ENCODE measurements at regions not wholly inside any gene's neighbourhood (a gene's known extent, or its start where the extent isn't known, plus 50 kb on each side); places are given as distances from the start of the nearest gene placed in this dataset.

DNA sequence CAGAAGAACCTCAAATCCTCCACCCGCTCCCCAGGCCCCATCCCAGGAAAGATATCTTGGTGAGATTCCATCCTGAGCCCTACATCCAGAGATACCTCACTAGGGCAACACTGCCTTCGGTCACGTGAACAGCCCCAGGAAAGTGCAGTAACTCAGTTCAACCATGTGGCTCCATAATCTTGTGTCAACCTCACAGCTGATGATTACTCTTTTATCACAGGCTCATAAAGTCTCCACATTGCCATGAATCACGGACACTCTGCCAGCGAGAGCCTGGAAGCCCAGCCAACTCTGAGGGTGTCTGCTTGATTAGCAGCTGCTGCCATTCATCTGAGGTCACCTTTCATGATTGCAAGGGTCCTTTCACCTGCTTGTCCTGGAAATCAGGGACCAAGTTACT, 175.8 kb upstream of the LRFN2 start:
- H3K4me3 ChIP-seq (ENCODE audit: low read depth, low read length), result no peak overlapping the region
- no peak overlapping the region for H3K9ac ChIP-seq (ENCODE audit: low read depth, low read length)
- H3K9me3 ChIP-seq (ENCODE audit: control insufficient read depth, insufficient read depth, low read length), result no peaks in the 10 kb centered on the region
- no peak overlapping the region for H3K27ac ChIP-seq (ENCODE audit: low read depth, low read length)
- H3K27me3 ChIP-seq (ENCODE audit: control insufficient read depth, insufficient read depth, low read length), result no peaks in the 10 kb centered on the region
- H3K36me3 ChIP-seq (ENCODE audit: control insufficient read depth, insufficient read depth, low read length), result no peaks in the 10 kb centered on the region
- H3K4me1 ChIP-seq (ENCODE audit: control insufficient read depth, insufficient read depth, low read length), result no peaks in the 10 kb centered on the region

DNA sequence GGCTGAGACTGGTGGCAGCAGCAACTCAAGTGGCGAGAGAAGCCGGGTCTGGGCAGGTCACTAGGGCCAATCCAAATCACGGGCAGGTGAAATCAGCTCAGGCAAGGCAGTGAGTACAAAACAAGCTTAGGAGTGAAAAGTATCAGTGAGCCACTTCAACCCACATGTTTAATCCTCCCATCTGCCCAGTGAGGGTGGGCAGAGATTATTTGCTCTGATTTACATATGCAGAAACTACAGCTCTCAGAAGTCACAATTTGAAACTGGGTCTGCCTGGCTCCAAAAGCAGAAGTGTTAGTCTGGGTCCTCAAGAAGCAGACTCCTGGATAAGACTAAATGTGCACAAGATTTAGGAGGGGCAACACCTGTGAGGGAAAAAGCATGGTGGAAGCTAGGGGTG, 173.7 kb upstream of the LRFN2 start:
- H3K9me3 ChIP-seq (ENCODE audit: control insufficient read depth, insufficient read depth, low read length), result no peaks in the 10 kb centered on the region
- H3K27me3 ChIP-seq (ENCODE audit: control insufficient read depth, insufficient read depth, low read length), result peaks cover 10% of the 10 kb centered on the region; the same call in 1 of the 2 replicates
- no peaks in the 10 kb centered on the region for H3K4me1 ChIP-seq (ENCODE audit: control insufficient read depth, insufficient read depth, low read length)
- H3K4me3 ChIP-seq (ENCODE audit: low read depth, low read length), result no peak overlapping the region
- H3K9ac ChIP-seq (ENCODE audit: low read depth, low read length), result no peak overlapping the region
- H3K27ac ChIP-seq (ENCODE audit: low read depth, low read length), result no peak overlapping the region
- no peaks in the 10 kb centered on the region for H3K36me3 ChIP-seq (ENCODE audit: control insufficient read depth, insufficient read depth, low read length)

DNA sequence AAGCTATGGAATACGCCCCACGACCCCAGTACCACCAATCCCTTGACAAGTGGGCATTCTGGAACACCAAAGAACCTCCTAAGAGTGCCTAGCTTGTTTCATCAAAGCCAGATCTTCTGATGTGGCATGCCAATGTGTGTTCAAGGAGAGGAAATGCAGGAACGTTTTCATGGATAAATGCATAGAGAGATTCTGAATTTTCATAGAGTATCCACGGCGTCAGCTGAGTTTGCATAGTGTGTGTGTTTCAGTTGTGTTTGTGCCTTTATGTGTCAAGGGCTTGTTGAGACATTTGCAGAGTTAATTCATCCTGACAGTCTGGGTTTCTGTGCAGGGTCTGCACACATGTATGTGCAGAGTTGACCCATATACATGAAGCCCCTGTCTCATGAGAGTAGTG, 172.7 kb upstream of the LRFN2 start:
- Histone ChIP-seq H3K27ac (ENCODE audit: low read depth, low read length) (no peak overlapping the region), H3K27me3 (ENCODE audit: control insufficient read depth, insufficient read depth, low read length) (peaks cover 20% of the 10 kb centered on the region), H3K9me3 (ENCODE audit: control insufficient read depth, insufficient read depth, low read length) (no peaks in the 10 kb centered on the region), H3K36me3 (ENCODE audit: control insufficient read depth, insufficient read depth, low read length) (no peaks in the 10 kb centered on the region), H3K4me1 (ENCODE audit: control insufficient read depth, insufficient read depth, low read length) (peaks cover 9% of the 10 kb centered on the region), H3K4me3 (ENCODE audit: low read depth, low read length) (no peak overlapping the region), H3K9ac (ENCODE audit: low read depth, low read length) (no peak overlapping the region)

DNA sequence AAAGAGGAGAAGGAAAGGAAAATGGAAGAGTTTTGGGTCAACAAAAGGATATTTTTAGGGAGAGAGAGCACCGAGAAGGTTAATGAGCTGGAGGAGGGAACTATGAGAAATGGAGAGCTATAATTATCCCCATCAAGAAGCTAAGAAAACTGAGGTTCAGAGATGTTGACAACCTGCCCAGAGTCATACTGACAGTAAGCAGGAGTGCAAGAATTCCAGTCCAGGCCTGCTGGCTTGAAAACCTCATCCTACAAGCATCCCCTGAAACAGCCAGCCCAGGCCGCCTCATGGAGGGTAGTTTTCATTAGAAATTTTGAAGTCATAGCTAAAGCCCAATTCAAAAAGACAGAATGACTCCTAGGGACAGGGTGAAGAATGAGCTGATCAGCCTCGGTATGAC, 172.1 kb upstream of the LRFN2 start:
- Histone ChIP-seq H3K4me3 (ENCODE audit: low read depth, low read length) (no peak overlapping the region), H3K9ac (ENCODE audit: low read depth, low read length) (no peak overlapping the region), H3K27ac (ENCODE audit: low read depth, low read length) (no peak overlapping the region), H3K9me3 (ENCODE audit: control insufficient read depth, insufficient read depth, low read length) (no peaks in the 10 kb centered on the region), H3K4me1 (ENCODE audit: control insufficient read depth, insufficient read depth, low read length) (peaks cover 14% of the 10 kb centered on the region), H3K36me3 (ENCODE audit: control insufficient read depth, insufficient read depth, low read length) (no peaks in the 10 kb centered on the region), H3K27me3 (ENCODE audit: control insufficient read depth, insufficient read depth, low read length) (peaks cover 26% of the 10 kb centered on the region)

DNA sequence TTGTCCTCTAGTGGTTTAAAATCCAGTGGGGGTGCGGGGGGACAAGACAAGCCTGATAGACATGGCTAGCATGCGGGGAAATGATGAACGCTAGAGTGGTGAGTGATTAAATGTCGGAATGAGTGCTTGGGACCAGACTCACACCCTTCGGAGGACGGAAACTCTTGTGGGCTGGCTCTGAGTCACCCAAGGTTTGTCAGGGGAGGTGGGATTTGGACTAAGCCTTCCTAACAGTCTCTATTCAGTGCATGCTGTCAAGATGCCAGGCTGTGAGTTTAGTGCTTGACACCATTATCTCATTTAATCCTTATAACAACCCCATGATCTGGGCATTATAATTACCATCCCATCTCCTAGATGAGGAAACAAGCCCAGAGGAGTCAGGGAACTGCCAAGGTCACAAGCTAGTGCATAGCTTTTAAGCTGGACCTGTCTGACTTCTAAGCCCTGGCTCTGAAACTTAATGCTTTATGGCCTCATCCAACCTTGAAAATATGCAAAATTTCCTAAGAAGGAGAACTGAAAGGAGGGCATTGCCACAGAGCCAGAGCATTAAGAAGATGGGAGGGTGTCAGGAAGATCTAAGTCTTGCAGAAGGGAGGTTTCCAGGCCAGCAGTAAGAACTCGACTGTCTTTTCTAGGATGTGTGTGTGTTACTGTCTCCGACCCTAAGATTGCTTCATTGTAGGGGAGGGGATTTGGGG, 168.7 kb upstream of the LRFN2 start:
- Histone ChIP-seq H3K27ac (ENCODE audit: low read depth, low read length) (no peak overlapping the region), H3K27me3 (ENCODE audit: control insufficient read depth, insufficient read depth, low read length) (peaks cover 39% of the 10 kb centered on the region), H3K4me3 (ENCODE audit: low read depth, low read length) (no peak overlapping the region), H3K4me1 (ENCODE audit: control insufficient read depth, insufficient read depth, low read length) (peaks cover 16% of the 10 kb centered on the region), H3K9ac (ENCODE audit: low read depth, low read length) (no peak overlapping the region), H3K36me3 (ENCODE audit: control insufficient read depth, insufficient read depth, low read length) (no peaks in the 10 kb centered on the region), H3K9me3 (ENCODE audit: control insufficient read depth, insufficient read depth, low read length) (no peaks in the 10 kb centered on the region)

DNA sequence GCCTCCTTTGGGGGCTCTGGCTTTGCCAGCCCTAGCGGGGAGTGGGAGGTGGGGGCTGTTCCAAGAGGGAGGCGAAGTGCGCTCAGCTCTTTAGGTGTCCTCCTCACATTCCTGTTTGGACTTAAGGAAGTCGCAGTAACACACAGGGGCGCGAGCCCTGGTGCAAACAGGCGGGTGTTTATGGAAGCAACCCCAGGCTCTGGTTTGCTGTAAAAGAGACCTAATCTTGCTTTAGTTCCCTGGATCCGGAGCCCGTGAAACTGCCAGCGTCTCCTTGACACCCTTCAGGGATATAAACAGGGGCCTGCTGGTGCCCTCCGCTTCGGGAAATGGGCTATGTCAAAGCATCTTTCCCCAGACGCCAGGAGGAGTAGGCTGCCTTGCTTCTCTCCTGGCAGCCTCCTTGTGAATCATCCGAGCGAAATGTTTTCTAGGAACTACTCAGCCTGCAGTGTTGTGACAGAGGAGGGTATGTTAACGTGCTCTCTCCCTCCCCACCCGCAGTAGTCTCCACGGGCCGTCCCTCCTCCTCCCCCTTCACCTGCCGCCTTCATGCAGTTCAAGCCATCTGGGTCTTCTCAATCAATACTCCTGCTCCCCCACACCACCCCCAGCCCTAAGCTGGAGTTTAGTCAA, 168.0 kb upstream of the LRFN2 start:
- Histone ChIP-seq H3K4me3 (ENCODE audit: low read depth, low read length) (peak overlapping the region; percentile 38), H3K4me1 (ENCODE audit: control insufficient read depth, insufficient read depth, low read length) (peaks cover 16% of the 10 kb centered on the region), H3K9me3 (ENCODE audit: control insufficient read depth, insufficient read depth, low read length) (no peaks in the 10 kb centered on the region), H3K36me3 (ENCODE audit: control insufficient read depth, insufficient read depth, low read length) (no peaks in the 10 kb centered on the region), H3K9ac (ENCODE audit: low read depth, low read length) (no peak overlapping the region), H3K27me3 (ENCODE audit: control insufficient read depth, insufficient read depth, low read length) (peaks cover 39% of the 10 kb centered on the region), H3K27ac (ENCODE audit: low read depth, low read length) (no peak overlapping the region)

DNA sequence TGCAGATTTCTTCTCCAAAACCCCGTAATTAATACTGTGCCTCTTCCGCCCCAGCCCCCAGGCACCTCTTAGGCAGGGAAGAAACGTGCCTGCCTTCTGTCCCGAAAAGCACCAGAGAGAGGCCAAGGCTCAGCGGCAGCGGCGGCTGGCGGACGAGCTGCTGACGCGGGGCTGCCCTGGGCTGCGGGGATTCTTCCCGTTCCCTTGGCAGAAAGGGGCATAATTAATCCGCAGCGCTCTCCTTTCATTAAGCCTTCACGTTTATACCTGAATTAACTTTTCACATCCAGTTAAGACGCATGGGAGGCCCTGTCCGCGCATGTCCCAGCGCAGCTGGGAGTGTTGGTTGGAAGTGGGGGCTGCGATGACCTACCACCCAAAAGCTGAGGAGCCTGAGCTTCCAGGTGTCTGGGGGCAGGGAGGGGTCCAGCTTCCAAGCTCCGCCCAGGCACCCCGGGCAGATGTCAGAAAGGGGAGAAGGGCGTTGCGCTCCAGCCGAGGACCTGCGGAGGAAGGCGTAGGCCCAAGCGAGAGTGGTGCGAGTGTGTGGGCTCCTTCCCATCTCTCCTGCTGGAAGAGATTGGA, 167.4 kb upstream of the LRFN2 start:
- Histone ChIP-seq H3K4me3 (ENCODE audit: low read depth, low read length) (peak overlapping the region; percentile 38), H3K27ac (ENCODE audit: low read depth, low read length) (no peak overlapping the region), H3K27me3 (ENCODE audit: control insufficient read depth, insufficient read depth, low read length) (peaks cover 39% of the 10 kb centered on the region), H3K9ac (ENCODE audit: low read depth, low read length) (no peak overlapping the region), H3K4me1 (ENCODE audit: control insufficient read depth, insufficient read depth, low read length) (peaks cover 16% of the 10 kb centered on the region), H3K36me3 (ENCODE audit: control insufficient read depth, insufficient read depth, low read length) (no peaks in the 10 kb centered on the region), H3K9me3 (ENCODE audit: control insufficient read depth, insufficient read depth, low read length) (no peaks in the 10 kb centered on the region)

DNA sequence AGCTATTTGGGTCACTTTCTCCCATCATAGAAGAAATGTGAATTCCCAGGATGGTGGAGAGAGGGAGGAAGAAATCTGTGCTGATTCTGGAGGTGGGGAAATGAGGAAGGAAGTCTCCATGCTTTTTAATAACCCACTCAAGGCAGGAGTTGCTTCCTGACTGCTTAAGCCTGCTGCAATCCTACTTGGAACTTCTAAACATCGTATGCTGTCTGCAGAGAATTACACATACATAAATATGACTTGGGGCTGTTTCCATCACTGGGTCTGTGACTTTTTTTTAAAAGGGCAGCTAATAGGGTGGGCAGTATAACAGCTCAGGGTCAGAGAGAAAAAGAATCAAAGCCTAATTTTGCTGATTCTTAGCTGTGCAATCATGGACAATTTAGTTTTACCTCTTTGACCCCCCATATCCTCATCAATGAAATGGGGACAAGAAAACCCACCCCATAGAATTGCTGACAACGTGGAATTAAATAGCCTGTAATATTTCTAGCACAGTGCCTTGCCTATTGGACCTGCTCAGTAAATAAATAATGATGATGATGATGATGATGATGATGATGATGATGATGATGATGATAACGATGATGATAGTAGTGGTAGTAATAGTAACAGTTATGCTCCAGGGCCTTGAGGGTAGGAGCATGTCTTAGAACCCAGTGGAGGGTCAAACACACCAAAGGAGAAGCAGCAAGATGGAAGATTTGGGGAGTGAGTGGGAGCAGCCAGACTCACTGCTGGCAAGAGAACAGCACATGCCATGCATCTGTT, 166.7 kb upstream of the LRFN2 start:
- peaks cover 39% of the 10 kb centered on the region for H3K27me3 ChIP-seq (ENCODE audit: control insufficient read depth, insufficient read depth, low read length)
- H3K4me1 ChIP-seq (ENCODE audit: control insufficient read depth, insufficient read depth, low read length), result peaks cover 16% of the 10 kb centered on the region
- H3K9ac ChIP-seq (ENCODE audit: low read depth, low read length), result no peak overlapping the region
- H3K9me3 ChIP-seq (ENCODE audit: control insufficient read depth, insufficient read depth, low read length), result no peaks in the 10 kb centered on the region
- no peaks in the 10 kb centered on the region for H3K36me3 ChIP-seq (ENCODE audit: control insufficient read depth, insufficient read depth, low read length)
- H3K4me3 ChIP-seq (ENCODE audit: low read depth, low read length), result 0 out of 2 replicates have a peak overlapping the region, but pooled peaks have one; percentile 38
- H3K27ac ChIP-seq (ENCODE audit: low read depth, low read length), result no peak overlapping the region

DNA sequence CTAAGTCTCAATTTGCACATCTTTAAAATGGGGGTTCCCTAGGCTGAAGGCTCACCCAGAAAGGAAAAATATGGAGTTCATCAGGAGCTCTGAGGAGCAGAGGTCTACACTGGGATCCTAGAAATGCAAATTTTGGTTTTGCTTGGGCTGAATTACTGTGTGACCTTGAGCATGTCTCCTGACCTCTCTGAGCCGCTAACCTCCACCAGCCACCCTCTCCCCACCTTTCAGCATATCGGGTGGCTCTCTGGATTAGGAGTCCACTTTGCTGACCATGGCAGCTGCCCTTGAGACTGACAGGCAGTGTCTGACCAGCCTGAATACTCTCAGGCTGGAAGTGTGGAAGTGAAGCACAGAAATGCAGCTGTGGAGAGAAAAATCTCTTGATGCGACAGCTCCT, 165.9 kb upstream of the LRFN2 start:
- Histone ChIP-seq H3K9me3 (ENCODE audit: control insufficient read depth, insufficient read depth, low read length) (no peaks in the 10 kb centered on the region), H3K9ac (ENCODE audit: low read depth, low read length) (no peak overlapping the region), H3K27me3 (ENCODE audit: control insufficient read depth, insufficient read depth, low read length) (peaks cover 39% of the 10 kb centered on the region), H3K4me1 (ENCODE audit: control insufficient read depth, insufficient read depth, low read length) (peaks cover 16% of the 10 kb centered on the region), H3K4me3 (ENCODE audit: low read depth, low read length) (no peak overlapping the region), H3K27ac (ENCODE audit: low read depth, low read length) (no peak overlapping the region), H3K36me3 (ENCODE audit: control insufficient read depth, insufficient read depth, low read length) (no peaks in the 10 kb centered on the region)

DNA sequence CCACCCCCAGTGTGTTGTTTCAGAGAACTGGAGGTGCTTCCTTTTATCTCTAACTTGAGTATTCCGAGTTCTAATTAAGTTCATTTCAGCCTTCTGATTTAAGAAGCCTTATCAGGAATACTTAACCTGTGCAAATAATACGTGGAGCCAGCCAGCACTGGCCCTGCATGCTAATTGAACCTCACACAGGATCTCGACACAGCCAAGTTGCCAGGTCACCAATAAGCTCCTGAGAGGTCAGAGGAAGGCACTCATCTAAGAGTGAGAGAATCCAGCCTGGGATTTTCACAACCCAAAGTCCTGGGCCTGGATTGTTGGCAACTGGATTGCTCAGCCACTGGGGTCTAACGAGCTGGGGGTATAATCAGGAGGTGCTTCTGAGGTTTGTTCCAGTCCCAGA, 157.7 kb upstream of the LRFN2 start:
- Histone ChIP-seq H3K27ac (ENCODE audit: low read depth, low read length) (no peak overlapping the region), H3K36me3 (ENCODE audit: control insufficient read depth, insufficient read depth, low read length) (no peaks in the 10 kb centered on the region), H3K4me1 (ENCODE audit: control insufficient read depth, insufficient read depth, low read length) (peaks cover 5% of the 10 kb centered on the region; the same call in 1 of the 2 replicates), H3K9ac (ENCODE audit: low read depth, low read length) (no peak overlapping the region), H3K4me3 (ENCODE audit: low read depth, low read length) (no peak overlapping the region), H3K9me3 (ENCODE audit: control insufficient read depth, insufficient read depth, low read length) (no peaks in the 10 kb centered on the region), H3K27me3 (ENCODE audit: control insufficient read depth, insufficient read depth, low read length) (no peaks in the 10 kb centered on the region)
